Lower leg skin (tissue), 4 donors: ENCODE measurements at regions not wholly inside any gene's neighbourhood (a gene's known extent, or its start where the extent isn't known, plus 50 kb on each side); places are given as distances from the start of the nearest gene placed in this dataset.
"Not testable (repeated sequence)": the region's sequence is repeated elsewhere in the genome, so short reads cannot be mapped to it uniquely, and the experiment has no call there.

Experiments used
- DNase-seq, 2 donors: peaks; one replicate each; pipeline ENCODE4 v3.0.0-alpha.2; 2019; ENCODE audit warnings: low spot score in 2 of 2
- H3K4me3 ChIP-seq: fragments of 200-600 bp; sonication (generic); 2 replicates; pipeline ENCODE4 v1.5.1; 2017; ENCODE audit warnings: mild to moderate bottlenecking, low read depth; ENCODE audit not compliant: poor library complexity, severe bottlenecking
- POLR2A ChIP-seq, 2 donors: fragments of 450-650 bp; IDR thresholded peaks; one replicate each; pipeline ENCODE4 v1.6.1; 2016 to 2017; ENCODE audit warnings: antibody characterized with exemption in 2 of 2, mild to moderate bottlenecking in 1 of 2, moderate library complexity in 1 of 2
- WGBS, 2 donors: methylation state at CpG; one replicate each; pipeline ENCODE4 v1.1.5; 2018; 5-methylcytosine and 5-hydroxymethylcytosine counted together
- intact Hi-C: fragments of 100-400 bp; cut with DNase I; formaldehyde crosslinking; loops from one replicate; pipeline ENCODE4 v1.15.0; 2023; ENCODE audit warnings: low total_unique reads
- TF ChIP-seq, protein P1 (sequence below), 3 donors: fragments of 450-650 bp; IDR thresholded peaks; one replicate each; pipeline ENCODE4 v1.5.1; 2016; ENCODE audit warnings: antibody characterized with exemption in 3 of 3, mild to moderate bottlenecking in 3 of 3, moderate library complexity in 2 of 3

GRCh38 chr16:63877401-63877800 lies 1244.5 kb downstream of the CDH11 start:
- TF ChIP-seq, protein P1, sequence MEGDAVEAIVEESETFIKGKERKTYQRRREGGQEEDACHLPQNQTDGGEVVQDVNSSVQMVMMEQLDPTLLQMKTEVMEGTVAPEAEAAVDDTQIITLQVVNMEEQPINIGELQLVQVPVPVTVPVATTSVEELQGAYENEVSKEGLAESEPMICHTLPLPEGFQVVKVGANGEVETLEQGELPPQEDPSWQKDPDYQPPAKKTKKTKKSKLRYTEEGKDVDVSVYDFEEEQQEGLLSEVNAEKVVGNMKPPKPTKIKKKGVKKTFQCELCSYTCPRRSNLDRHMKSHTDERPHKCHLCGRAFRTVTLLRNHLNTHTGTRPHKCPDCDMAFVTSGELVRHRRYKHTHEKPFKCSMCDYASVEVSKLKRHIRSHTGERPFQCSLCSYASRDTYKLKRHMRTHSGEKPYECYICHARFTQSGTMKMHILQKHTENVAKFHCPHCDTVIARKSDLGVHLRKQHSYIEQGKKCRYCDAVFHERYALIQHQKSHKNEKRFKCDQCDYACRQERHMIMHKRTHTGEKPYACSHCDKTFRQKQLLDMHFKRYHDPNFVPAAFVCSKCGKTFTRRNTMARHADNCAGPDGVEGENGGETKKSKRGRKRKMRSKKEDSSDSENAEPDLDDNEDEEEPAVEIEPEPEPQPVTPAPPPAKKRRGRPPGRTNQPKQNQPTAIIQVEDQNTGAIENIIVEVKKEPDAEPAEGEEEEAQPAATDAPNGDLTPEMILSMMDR (IDR thresholded peaks at IDR 0.05) = no peak
- TF ChIP-seq POLR2A (IDR thresholded peaks at IDR 0.05) = no peak
- no peak for DNase-seq
- H3K4me3 ChIP-seq = no peak overlapping the region
- WGBS, 2 donors = 68 to 71% methylated on average over 3 of the region's 3 CpGs
- intact Hi-C loops = no loop called here

DNA sequence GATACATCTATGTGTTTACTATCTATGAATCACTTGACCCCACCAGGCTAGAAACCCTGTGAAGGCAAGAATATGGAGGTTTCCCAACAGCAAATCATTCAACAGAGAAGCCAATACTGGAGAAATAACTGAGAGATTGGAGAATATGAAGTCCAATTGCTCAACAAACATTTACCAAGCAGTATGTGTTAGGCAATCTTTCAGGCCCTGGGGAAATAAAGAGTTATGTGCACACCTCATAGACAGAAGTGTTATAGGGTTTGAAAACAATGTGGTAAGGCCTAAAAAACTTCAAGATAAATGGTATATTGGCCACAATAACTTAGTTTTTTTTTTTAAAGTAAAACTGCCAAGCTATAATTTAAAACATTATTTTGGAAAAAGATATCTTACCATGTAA lies 1245.8 kb downstream of the CDH11 start:
- intact Hi-C loops = no loop called here
- TF ChIP-seq, protein P1 (IDR thresholded peaks at IDR 0.05) = no peak
- TF ChIP-seq POLR2A (IDR thresholded peaks at IDR 0.05) = no peak
- peak in 1 of 2 donors; percentile 21 for DNase-seq
- no peak overlapping the region for H3K4me3 ChIP-seq

DNA sequence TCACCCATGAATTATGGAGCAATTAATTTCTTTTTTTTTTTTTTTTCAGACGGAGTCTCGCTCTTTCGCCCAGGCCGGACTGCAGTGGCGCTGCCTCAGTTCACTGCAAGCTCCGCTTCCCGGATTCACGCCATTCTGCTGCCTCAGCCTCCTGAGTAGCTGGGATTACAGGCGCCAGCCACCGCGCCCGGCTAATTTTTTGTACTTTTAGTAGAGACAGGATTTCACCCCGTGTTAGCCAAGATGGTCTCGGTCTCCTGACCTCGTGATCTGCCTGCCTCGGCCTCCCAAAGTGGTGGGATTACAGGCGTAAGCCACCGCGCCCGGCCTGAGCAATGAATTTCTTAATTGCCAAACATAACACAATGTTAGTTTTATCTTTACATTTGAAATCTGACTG lies 1261.2 kb downstream of the CDH11 start:
- H3K4me3 ChIP-seq, DNase-seq, intact Hi-C loops: not testable (repeated sequence)
- 97 to 98% methylated on average over 20 of the region's 20 CpGs for WGBS, 2 donors

DNA sequence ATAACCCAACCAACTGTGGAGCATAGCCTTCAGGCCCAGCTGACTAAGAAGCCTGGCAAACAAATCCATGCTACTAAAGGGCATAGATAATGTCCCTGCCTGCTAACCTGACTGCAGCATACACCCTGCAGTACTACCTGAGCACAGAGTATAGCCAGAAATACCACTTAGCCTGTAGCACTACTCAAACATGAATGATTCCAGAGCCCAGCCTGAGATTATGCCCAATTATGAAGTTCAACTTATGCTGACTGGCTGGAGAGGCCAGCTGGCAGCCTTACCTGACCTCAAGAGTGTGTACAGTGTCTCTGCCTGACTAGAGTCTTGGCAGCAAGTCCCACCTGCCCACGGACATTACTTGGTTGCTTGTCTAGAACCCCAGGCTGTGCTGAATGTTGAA lies 1265.3 kb downstream of the CDH11 start:
- WGBS, 2 donors = 65 to 83% methylated on average over 1 of the region's 1 CpG
- TF ChIP-seq, protein P1 (IDR thresholded peaks at IDR 0.05) = no peak
- TF ChIP-seq POLR2A (IDR thresholded peaks at IDR 0.05) = no peak
- H3K4me3 ChIP-seq = no peak overlapping the region
- intact Hi-C loops = no loop called here
- DNase-seq = no peak

DNA sequence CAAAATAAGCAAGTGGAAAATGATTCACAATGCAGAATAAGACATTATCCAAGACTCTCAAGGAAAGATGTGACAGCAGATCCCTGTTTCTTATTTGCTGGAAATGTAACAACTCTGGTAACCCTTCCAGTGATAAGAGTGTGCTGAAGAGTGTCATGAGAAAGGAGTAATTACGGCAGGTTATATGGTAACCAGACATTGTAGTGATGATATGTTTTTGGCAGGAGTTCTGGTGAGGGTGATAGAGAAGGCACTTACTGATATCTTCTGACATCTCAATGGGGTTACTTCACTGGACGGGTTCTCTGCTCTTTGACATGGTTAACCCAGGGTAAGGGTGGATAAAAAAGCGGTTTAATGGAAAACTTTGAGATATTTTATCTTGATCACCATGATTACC lies 1270.9 kb downstream of the CDH11 start:
- H3K4me3 ChIP-seq = no peak overlapping the region
- intact Hi-C loops = no loop called here
- WGBS, 2 donors = 84 to 88% methylated on average over 3 of the region's 3 CpGs
- DNase-seq = no peak
- TF ChIP-seq POLR2A (IDR thresholded peaks at IDR 0.05) = no peak
- TF ChIP-seq, protein P1 (IDR thresholded peaks at IDR 0.05) = no peak

DNA sequence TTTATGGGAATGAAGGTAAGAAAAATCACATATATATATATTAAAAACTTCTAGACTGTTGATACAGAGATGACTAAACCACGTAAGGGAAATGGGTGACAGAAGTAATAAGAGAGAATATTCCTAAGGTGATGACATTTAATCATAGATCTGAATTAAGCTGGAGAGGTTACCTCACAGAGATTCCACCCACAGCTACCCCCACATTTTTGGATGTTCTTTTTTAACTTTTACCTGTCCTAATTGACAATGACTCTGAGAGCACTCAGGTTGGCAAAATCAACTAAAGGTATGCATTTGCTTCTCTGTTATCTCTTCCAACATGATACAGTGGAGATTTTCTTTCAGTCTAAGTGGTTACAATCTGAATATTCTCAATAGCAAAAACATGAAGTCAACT lies 1280.6 kb downstream of the CDH11 start:
- DNase-seq = no peak
- intact Hi-C loops = no loop called here
- TF ChIP-seq POLR2A (IDR thresholded peaks at IDR 0.05) = no peak
- TF ChIP-seq, protein P1 (IDR thresholded peaks at IDR 0.05) = no peak
- WGBS, 2 donors = 89 to 91% methylated on average over 1 of the region's 1 CpG
- no peak overlapping the region for H3K4me3 ChIP-seq
